EL (cell line): ENCODE measurements at regions not wholly inside any gene's neighbourhood (a gene's known extent, or its start where the extent isn't known, plus 50 kb on each side); places are given as distances from the start of the nearest gene placed in this dataset.

Experiments used
- DNase-seq: peaks from one replicate; pipeline ENCODE4 v3.0.0-alpha.2; 2016

GRCh38 chrX:5057786-5058185 is 1170.9 kb downstream of the NLGN4X start:
- no peak for DNase-seq

- no peak for DNase-seq
Measured at GRCh38 chrX:5054852-5055251, 1173.8 kb downstream of the NLGN4X start.

- peak; percentile 0 for DNase-seq
Measured at GRCh38 chrX:5051831-5052491, 1176.7 kb downstream of the NLGN4X start.

GRCh38 chrX:5042563-5042962 is 1186.1 kb downstream of the NLGN4X start:
- no peak for DNase-seq

- DNase-seq = no peak
Measured at GRCh38 chrX:5031792-5032191, 1196.9 kb downstream of the NLGN4X start.

- DNase-seq = no peak
Measured at GRCh38 chrX:5015451-5015850, 1213.2 kb downstream of the NLGN4X start.

- DNase-seq = no peak
Measured at GRCh38 chrX:4994855-4995254, 1233.8 kb downstream of the NLGN4X start.

- DNase-seq = no peak
Measured at GRCh38 chrX:4978613-4979012, 1250.1 kb downstream of the NLGN4X start.

- no peak for DNase-seq
Measured at GRCh38 chrX:4971646-4972045, 1257.0 kb downstream of the NLGN4X start.

- DNase-seq = no peak
Measured at GRCh38 chrX:4964112-4964511, 1250.7 kb upstream of the PRKX start.

GRCh38 chrX:4963432-4963831 is 1250.0 kb upstream of the PRKX start:
- DNase-seq = no peak

- no peak for DNase-seq
Measured at GRCh38 chrX:4944767-4945166, 1231.3 kb upstream of the PRKX start.

GRCh38 chrX:4936315-4936714 is 1222.9 kb upstream of the PRKX start:
- no peak for DNase-seq

GRCh38 chrX:4935846-4936245 is 1222.4 kb upstream of the PRKX start:
- DNase-seq = no peak

GRCh38 chrX:4935401-4935800 is 1222.0 kb upstream of the PRKX start:
- DNase-seq = no peak

GRCh38 chrX:4932790-4933189 is 1219.3 kb upstream of the PRKX start:
- no peak for DNase-seq

GRCh38 chrX:4930426-4930825 is 1217.0 kb upstream of the PRKX start:
- no peak for DNase-seq

GRCh38 chrX:4925911-4926310 is 1212.5 kb upstream of the PRKX start:
- DNase-seq = no peak

- no peak for DNase-seq
Measured at GRCh38 chrX:4909348-4909747, 1195.9 kb upstream of the PRKX start.

- no peak for DNase-seq
Measured at GRCh38 chrX:4905576-4905975, 1192.1 kb upstream of the PRKX start.

- DNase-seq = no peak
Measured at GRCh38 chrX:4881277-4881676, 1167.8 kb upstream of the PRKX start.

- no peak for DNase-seq
Measured at GRCh38 chrX:4878640-4879039, 1165.2 kb upstream of the PRKX start.

- no peak for DNase-seq
Measured at GRCh38 chrX:4876268-4876667, 1162.8 kb upstream of the PRKX start.

GRCh38 chrX:4851534-4851933 is 1138.1 kb upstream of the PRKX start:
- no peak for DNase-seq

- DNase-seq = no peak
Measured at GRCh38 chrX:4850312-4850711, 1136.9 kb upstream of the PRKX start.

- no peak for DNase-seq
Measured at GRCh38 chrX:4844376-4844775, 1130.9 kb upstream of the PRKX start.
